ENCODE measurements at regions not wholly inside any gene's neighbourhood (a gene's known extent, or its start where the extent isn't known, plus 50 kb on each side); places are given as distances from the start of the nearest gene placed in this dataset.

DNA sequence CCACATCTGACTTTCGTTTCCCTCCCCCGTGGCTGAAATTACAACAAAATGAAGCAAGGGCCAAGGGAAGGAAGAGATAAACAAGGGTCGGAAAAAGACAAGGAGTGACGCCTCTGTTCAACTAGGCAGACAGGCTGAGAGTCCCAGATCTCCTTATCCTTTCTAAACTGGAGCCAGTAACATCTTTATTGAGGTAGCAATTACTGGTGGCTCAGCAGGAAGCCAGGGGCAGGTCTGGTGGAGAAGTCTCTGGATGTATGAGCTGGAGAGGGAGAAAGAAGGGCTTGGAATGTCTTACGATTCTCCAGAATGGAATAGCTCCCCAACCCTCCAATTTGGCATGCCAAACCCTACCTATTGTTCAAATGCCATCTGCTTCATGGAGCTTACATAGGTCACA is 190.8 kb upstream of the BRINP1 start:
- DNase-seq (ENCODE audit: low read depth in 1 of 2, low spot score in 1 of 2), result no peak
- ChIA-PET CTCF (interaction anchor here (0.6 to 1.3 kb wide), 2 partner anchors 181 to 788 kb away, joined by 3 read pairs; no protein-coding TSS in a partner anchor), POLR2A (no interaction called here)
- FAIRE-seq, result no peak
- no peak overlapping the region for H3K27ac ChIP-seq
- TF ChIP-seq RARB (CRISPR knock-in tag; IDR thresholded peaks at IDR 0.05), result no peak
- no peak for TF ChIP-seq FOSB (CRISPR knock-in tag; IDR thresholded peaks at IDR 0.05)
- TF ChIP-seq HDAC2 (IDR thresholded peaks at IDR 0.05), result no peak
- TF ChIP-seq CBX2 (IDR thresholded peaks at IDR 0.05; ENCODE audit: borderline replicate concordance, low read depth), result no peak
- TF ChIP-seq KDM1A (IDR thresholded peaks at IDR 0.05; ENCODE audit: low read depth), result no peak
- TF ChIP-seq GATA3 (IDR thresholded peaks at IDR 0.05; ENCODE audit: borderline replicate concordance), result no peak
- TF ChIP-seq EHMT2 (IDR thresholded peaks at IDR 0.05; ENCODE audit: low read depth), result no peak
- TF ChIP-seq NPAS2 (CRISPR knock-in tag; IDR thresholded peaks at IDR 0.05; ENCODE audit: borderline replicate concordance), result no peak
- TF ChIP-seq RFX5 (IDR thresholded peaks at IDR 0.05), result no peak
- TF ChIP-seq POLR2AphosphoS2 (conservative IDR thresholded peaks at IDR 0.05; ENCODE audit: low read length), result no peak
- TF ChIP-seq CHD4 (IDR thresholded peaks at IDR 0.05; ENCODE audit: borderline replicate concordance), result no peak
- TF ChIP-seq CHD2 (IDR thresholded peaks at IDR 0.05; ENCODE audit: low read length, partially characterized antibody), result no peak
- no peak overlapping the region for H3K4me3 ChIP-seq
- no peaks in the 10 kb centered on the region for H3K9me3 ChIP-seq
- no peak overlapping the region for H3K4me2 ChIP-seq
- no peak for ATAC-seq
- no peaks in the 10 kb centered on the region for H3K4me1 ChIP-seq
- 3% methylated on average over 5 of the region's 5 CpGs for WGBS (ENCODE audit: missing lambda C conversion rate)

DNA sequence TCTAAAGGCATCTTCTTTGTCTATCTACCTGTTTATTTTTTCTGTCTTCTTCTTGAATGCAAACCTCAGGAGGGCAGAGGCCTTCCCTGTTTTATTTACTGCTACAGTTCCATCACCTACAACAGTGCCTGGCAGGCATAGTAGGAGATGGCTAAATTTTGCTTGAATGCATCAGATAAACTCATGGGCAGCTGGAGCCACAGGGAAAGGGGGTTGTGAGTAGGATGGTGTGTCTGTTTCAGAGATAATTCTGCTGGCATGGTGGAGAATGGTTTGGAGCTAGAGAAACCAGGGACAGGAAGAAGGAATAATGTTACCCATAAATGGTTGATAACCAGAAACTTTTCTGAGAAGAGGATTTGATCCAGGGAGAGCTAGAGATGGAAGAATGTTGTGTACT is 189.8 kb upstream of the BRINP1 start:
- ChIA-PET CTCF (interaction anchor here (1.3 to 1.8 kb wide), 3 partner anchors 789 to 918 kb away, joined by 3 to 8 read pairs (median 5); no protein-coding TSS in a partner anchor), POLR2A (no interaction called here)
- Histone ChIP-seq H3K9me3 (no peaks in the 10 kb centered on the region), H3K4me3 (no peak overlapping the region), H3K4me1 (no peaks in the 10 kb centered on the region), H3K4me2 (no peak overlapping the region), H3K27ac (no peak overlapping the region)
- no peak for FAIRE-seq
- TF ChIP-seq RAD21 (conservative IDR thresholded peaks at IDR 0.05 in 1 of 2, IDR thresholded peaks at IDR 0.05 in 1 of 2) (no peak), RCOR1 (IDR thresholded peaks at IDR 0.05; ENCODE audit: low read depth, low read length) (no peak)
- no peak for DNase-seq (ENCODE audit: low read depth in 1 of 2, low spot score in 1 of 2)
- no peak for ATAC-seq

DNA sequence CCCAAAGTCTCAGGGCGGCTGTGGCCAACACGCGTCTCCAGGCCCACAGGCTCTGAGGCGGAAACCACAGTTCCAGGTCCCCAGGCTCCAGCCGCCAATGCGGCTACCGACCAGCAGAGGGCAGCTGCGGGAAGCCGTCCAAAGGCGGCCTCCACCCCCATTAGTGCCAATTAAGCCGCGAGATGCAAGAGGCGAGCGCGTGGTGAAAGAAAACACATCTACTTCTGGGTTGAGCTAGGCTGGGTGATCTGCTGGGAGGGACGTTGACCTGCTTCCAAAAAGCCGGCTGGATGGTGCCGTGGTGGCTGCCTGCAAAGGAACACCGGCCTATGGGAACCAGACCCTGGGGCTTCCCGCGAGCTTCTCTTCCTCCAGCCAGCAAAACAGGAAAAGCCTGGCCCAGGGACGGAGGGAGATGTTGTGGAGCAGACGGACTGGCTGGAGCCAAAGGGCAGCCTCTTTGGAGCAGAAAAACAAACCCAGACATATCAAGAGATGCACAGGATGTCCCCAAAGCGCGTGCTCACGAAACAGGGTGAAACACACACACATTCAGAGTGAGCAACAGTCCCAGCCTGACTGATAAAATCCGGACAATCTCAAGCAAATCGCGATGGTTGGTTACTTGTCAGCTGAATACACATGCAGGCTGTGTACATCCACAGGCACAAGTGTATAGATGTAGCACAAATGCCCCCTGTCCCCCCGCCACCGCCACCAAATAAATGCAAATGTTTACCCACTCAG is 187.1 kb upstream of the BRINP1 start:
- TF ChIP-seq BHLHE40 (IDR thresholded peaks at IDR 0.05; ENCODE audit: low read depth, low read length) (no peak), RARB (CRISPR knock-in tag; IDR thresholded peaks at IDR 0.05) (no peak), JUN (IDR thresholded peaks at IDR 0.05) (no peak), RAD21 (conservative IDR thresholded peaks at IDR 0.05 in 1 of 2, IDR thresholded peaks at IDR 0.05 in 1 of 2) (peak; percentile 70), SREBF2 (IDR thresholded peaks at IDR 0.05) (no peak), SMC3 (IDR thresholded peaks at IDR 0.05) (peak; percentile 88), FOSL2 (IDR thresholded peaks at IDR 0.05) (no peak), FOSL2 (CRISPR knock-in tag; IDR thresholded peaks at IDR 0.05) (no peak), HDAC2 (IDR thresholded peaks at IDR 0.05) (no peak)
- TF ChIP-seq, protein P1, sequence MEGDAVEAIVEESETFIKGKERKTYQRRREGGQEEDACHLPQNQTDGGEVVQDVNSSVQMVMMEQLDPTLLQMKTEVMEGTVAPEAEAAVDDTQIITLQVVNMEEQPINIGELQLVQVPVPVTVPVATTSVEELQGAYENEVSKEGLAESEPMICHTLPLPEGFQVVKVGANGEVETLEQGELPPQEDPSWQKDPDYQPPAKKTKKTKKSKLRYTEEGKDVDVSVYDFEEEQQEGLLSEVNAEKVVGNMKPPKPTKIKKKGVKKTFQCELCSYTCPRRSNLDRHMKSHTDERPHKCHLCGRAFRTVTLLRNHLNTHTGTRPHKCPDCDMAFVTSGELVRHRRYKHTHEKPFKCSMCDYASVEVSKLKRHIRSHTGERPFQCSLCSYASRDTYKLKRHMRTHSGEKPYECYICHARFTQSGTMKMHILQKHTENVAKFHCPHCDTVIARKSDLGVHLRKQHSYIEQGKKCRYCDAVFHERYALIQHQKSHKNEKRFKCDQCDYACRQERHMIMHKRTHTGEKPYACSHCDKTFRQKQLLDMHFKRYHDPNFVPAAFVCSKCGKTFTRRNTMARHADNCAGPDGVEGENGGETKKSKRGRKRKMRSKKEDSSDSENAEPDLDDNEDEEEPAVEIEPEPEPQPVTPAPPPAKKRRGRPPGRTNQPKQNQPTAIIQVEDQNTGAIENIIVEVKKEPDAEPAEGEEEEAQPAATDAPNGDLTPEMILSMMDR (IDR thresholded peaks at IDR 0.05), result peak; percentile 69
- Histone ChIP-seq H3K4me2 (peak overlapping the region; percentile 76), H3K4me3 (peak overlapping the region; percentile 29; the same call in 1 of the 3 replicates), H3K4me1 (no peaks in the 10 kb centered on the region), H3K9me3 (no peaks in the 10 kb centered on the region), H3K27ac (peak overlapping the region in 1 of 2 experiments; percentile 40; a peak in 1 of 6 replicates)
- CTCF ChIA-PET, result interaction anchor here (0.7 to 3.0 kb wide), 24 partner anchors 9 to 1952 kb away, joined by 3 to 26 read pairs (median 4); no protein-coding TSS in a partner anchor
- peak; percentile 86 to 99 for ATAC-seq
- DNase-seq (ENCODE audit: low read depth in 1 of 2, low spot score in 1 of 2), result peak; percentile 31 to 44
- 28% methylated on average over 22 of the region's 31 CpGs for WGBS (ENCODE audit: missing lambda C conversion rate)
- POLR2A ChIA-PET, result no interaction called here
- no peak for FAIRE-seq

Data from A549 (cell line).